OCI-LY7 (cell line): ENCODE measurements at regions not wholly inside any gene's neighbourhood (a gene's known extent, or its start where the extent isn't known, plus 50 kb on each side); places are given as distances from the start of the nearest gene placed in this dataset.

Experiments used
- EZH2phosphoT487 ChIP-seq: fragments of 200-600 bp; sonication (generic); IDR thresholded peaks from 2 replicates; pipeline ENCODE4 v1.6.1; 2018; ENCODE audit warnings: low read depth, borderline replicate concordance, mild to moderate bottlenecking, mixed run types, antibody characterized with exemption, low read length, moderate library complexity, mixed read lengths
- TF ChIP-seq, protein P1 (sequence below): fragments of 200-600 bp; sonication (generic); conservative IDR thresholded peaks from 2 replicates; pipeline ENCODE4 v1.5.1; 2014; ENCODE audit warnings: mild to moderate bottlenecking, antibody characterized with exemption, low read length, moderate library complexity, mixed read lengths

DNA sequence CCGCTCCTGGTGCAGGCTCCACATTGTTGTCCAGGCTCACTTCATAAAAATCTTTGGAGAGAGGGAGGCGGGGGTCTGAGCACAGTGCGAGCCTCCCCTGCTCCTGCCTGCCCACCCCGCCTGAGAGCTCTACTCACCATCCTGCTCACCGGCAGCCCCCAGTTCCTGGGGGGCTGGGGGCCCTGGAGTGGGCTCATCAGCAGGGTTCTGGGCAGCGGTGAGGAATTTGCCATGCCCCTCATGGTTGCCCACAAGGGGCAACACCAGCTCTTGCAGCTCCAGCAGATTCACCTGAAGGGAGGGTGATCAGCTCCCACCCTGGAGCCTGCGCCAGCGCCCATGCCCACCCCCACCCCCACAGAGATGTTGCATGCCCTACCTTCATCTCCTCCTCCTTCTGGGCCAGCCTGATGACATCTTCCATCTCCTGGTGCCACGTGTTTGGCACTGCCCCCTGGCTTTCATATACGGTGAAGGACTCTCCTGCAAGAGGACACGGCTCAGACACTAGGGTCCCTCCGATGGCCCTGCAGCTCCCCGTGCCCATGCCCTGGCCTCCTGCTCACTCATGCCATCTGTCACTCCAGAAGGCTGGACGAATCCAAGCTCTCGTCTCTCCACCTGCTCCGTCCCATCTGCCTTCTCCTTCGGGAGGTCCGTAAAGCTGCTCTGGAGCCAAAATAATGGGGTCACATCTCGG lies 162.1 kb downstream of the TBC1D2B start:
- TF ChIP-seq EZH2phosphoT487, result no peak
- TF ChIP-seq, protein P1, sequence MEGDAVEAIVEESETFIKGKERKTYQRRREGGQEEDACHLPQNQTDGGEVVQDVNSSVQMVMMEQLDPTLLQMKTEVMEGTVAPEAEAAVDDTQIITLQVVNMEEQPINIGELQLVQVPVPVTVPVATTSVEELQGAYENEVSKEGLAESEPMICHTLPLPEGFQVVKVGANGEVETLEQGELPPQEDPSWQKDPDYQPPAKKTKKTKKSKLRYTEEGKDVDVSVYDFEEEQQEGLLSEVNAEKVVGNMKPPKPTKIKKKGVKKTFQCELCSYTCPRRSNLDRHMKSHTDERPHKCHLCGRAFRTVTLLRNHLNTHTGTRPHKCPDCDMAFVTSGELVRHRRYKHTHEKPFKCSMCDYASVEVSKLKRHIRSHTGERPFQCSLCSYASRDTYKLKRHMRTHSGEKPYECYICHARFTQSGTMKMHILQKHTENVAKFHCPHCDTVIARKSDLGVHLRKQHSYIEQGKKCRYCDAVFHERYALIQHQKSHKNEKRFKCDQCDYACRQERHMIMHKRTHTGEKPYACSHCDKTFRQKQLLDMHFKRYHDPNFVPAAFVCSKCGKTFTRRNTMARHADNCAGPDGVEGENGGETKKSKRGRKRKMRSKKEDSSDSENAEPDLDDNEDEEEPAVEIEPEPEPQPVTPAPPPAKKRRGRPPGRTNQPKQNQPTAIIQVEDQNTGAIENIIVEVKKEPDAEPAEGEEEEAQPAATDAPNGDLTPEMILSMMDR, result no peak
